HEK293T (cell line): ENCODE measurements at regions not wholly inside any gene's neighbourhood (a gene's known extent, or its start where the extent isn't known, plus 50 kb on each side); places are given as distances from the start of the nearest gene placed in this dataset.

Experiments
- CTCF ChIA-PET: fragments of 350-600 bp; formaldehyde crosslinking; extraction: SDS; loops from one replicate; lab custom pipeline; 2021; ENCODE audit warnings: antibody characterized with exemption, inconsistent platforms; lab: Yijun Ruan, JAX
- POLR2A ChIA-PET: fragments of 350-600 bp; formaldehyde crosslinking; extraction: SDS; loops from one replicate; lab custom pipeline; 2020; ENCODE audit warnings: antibody characterized with exemption, inconsistent platforms; lab: Yijun Ruan, JAX
- DNase-seq: peaks from one replicate; pipeline ENCODE4 v3.0.0; 2012; ENCODE audit warnings: mixed read lengths; ENCODE audit errors: extremely low spot score
- ARNT ChIP-seq: fragments of 450-650 bp; IDR thresholded peaks from 2 replicates; pipeline ENCODE4 v1.6.1; 2017; ENCODE audit warnings: mild to moderate bottlenecking
- BHLHE40 ChIP-seq: fragments of 450-650 bp; IDR thresholded peaks from 2 replicates; pipeline ENCODE4 v1.6.1; 2016; ENCODE audit warnings: mild to moderate bottlenecking, moderate library complexity, borderline replicate concordance
- CTBP1 ChIP-seq: fragments of 450-650 bp; IDR thresholded peaks from 2 replicates; pipeline ENCODE4 v1.6.1; 2016; ENCODE audit warnings: borderline replicate concordance
- ELF4 ChIP-seq: fragments of 450-650 bp; IDR thresholded peaks from 2 replicates; pipeline ENCODE4 v1.6.1; 2017; ENCODE audit warnings: antibody characterized with exemption
- FOXA1 ChIP-seq: fragments of 450-650 bp; IDR thresholded peaks from 2 replicates; pipeline ENCODE4 v1.6.1; 2016; ENCODE audit warnings: mild to moderate bottlenecking
- FOXK2 ChIP-seq: fragments of 450-650 bp; IDR thresholded peaks from 2 replicates; pipeline ENCODE4 v1.6.1; 2016; ENCODE audit warnings: mild to moderate bottlenecking
- FOXM1 ChIP-seq: fragments of 450-650 bp; IDR thresholded peaks from 2 replicates; pipeline ENCODE4 v1.6.1; 2017; ENCODE audit warnings: mild to moderate bottlenecking, borderline replicate concordance
- HDGF ChIP-seq: fragments of 450-650 bp; IDR thresholded peaks from 2 replicates; pipeline ENCODE4 v1.6.1; 2017; ENCODE audit warnings: antibody characterized with exemption, borderline replicate concordance
- L3MBTL2 ChIP-seq: fragments of 450-650 bp; conservative IDR thresholded peaks from 2 replicates; pipeline ENCODE4 v1.6.1; 2016; ENCODE audit warnings: mild to moderate bottlenecking
- LEF1 ChIP-seq: fragments of 450-650 bp; IDR thresholded peaks from 2 replicates; pipeline ENCODE4 v1.6.1; 2017; ENCODE audit warnings: mild to moderate bottlenecking, borderline replicate concordance
- NFRKB ChIP-seq: fragments of 450-650 bp; IDR thresholded peaks from 2 replicates; pipeline ENCODE4 v1.6.1; 2016; ENCODE audit warnings: mild to moderate bottlenecking, moderate library complexity
- SP1 ChIP-seq: fragments of 450-650 bp; IDR thresholded peaks from 2 replicates; pipeline ENCODE4 v1.6.1; 2017
- SUZ12 ChIP-seq: fragments of 450-650 bp; IDR thresholded peaks from 2 replicates; pipeline ENCODE4 v1.6.1; 2016; ENCODE audit warnings: mild to moderate bottlenecking
- TARDBP ChIP-seq: fragments of 450-650 bp; IDR thresholded peaks from 2 replicates; pipeline ENCODE4 v1.6.1; 2016
- ZNF384 ChIP-seq: fragments of 450-650 bp; IDR thresholded peaks from 2 replicates; pipeline ENCODE4 v1.6.1; 2016
- TF ChIP-seq, protein P1 (sequence below): fragments of 450-650 bp; IDR thresholded peaks from 2 replicates; pipeline ENCODE4 v1.6.1; 2016

DNA sequence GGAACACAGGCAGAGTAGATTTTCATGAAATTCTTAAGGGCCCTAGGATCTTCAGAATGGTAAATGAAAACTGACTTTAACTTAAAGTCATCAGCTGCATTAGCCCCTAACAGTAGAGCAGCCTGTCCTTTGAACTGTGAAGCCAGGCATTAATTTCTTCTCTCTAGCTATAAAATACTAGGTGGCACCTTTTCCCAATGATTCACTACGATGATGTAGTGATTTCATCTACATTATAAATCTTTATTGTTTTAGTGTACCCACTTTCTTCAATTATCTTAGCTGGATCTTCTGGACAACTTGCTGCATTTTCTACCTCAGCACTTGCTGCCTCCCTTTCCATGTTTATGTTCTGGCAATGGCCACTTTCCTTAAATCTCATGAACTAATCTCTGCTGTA lies 290.5 kb downstream of the NOL4 start:
- no peak for TF ChIP-seq FOXA1
- TF ChIP-seq BHLHE40, result no peak
- TF ChIP-seq LEF1, result no peak
- no peak for TF ChIP-seq ARNT
- TF ChIP-seq ELF4, result no peak
- no peak for TF ChIP-seq ZNF384
- no peak for TF ChIP-seq HDGF
- no peak for TF ChIP-seq CTBP1
- no peak for TF ChIP-seq FOXK2
- TF ChIP-seq, protein P1, sequence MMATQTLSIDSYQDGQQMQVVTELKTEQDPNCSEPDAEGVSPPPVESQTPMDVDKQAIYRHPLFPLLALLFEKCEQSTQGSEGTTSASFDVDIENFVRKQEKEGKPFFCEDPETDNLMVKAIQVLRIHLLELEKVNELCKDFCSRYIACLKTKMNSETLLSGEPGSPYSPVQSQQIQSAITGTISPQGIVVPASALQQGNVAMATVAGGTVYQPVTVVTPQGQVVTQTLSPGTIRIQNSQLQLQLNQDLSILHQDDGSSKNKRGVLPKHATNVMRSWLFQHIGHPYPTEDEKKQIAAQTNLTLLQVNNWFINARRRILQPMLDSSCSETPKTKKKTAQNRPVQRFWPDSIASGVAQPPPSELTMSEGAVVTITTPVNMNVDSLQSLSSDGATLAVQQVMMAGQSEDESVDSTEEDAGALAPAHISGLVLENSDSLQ, result no peak
- no peak for TF ChIP-seq SP1
- no peak for TF ChIP-seq TARDBP
- TF ChIP-seq SUZ12, result no peak
- TF ChIP-seq NFRKB, result no peak
- TF ChIP-seq L3MBTL2, result no peak
- TF ChIP-seq FOXM1, result no peak
- no peak for DNase-seq
- ChIA-PET POLR2A (no interaction called here), CTCF (no interaction called here)

DNA sequence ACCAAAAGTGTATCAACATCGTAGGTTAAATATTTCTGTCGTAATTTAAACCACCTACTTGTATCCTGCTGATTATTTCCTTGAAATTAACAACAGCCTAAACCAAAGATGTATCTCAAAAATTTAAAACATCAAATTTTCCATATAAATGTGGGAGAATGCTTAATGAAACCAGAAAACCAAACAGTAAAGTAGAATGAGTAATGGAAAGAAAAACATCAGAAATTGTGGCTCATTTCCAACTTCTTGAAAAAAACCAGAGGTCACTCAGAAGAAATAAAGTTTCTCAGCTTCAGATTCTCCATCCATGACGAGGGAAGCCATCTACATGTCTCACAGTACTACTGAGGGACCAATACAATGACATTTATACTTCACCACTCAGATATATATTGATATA lies 296.5 kb downstream of the NOL4 start:
- no peak for TF ChIP-seq ARNT
- no peak for TF ChIP-seq NFRKB
- TF ChIP-seq FOXM1, result no peak
- TF ChIP-seq ELF4, result no peak
- no peak for TF ChIP-seq ZNF384
- no peak for TF ChIP-seq FOXA1
- no peak for TF ChIP-seq CTBP1
- no peak for TF ChIP-seq L3MBTL2
- ChIA-PET POLR2A (no interaction called here), CTCF (no interaction called here)
- no peak for DNase-seq

DNA sequence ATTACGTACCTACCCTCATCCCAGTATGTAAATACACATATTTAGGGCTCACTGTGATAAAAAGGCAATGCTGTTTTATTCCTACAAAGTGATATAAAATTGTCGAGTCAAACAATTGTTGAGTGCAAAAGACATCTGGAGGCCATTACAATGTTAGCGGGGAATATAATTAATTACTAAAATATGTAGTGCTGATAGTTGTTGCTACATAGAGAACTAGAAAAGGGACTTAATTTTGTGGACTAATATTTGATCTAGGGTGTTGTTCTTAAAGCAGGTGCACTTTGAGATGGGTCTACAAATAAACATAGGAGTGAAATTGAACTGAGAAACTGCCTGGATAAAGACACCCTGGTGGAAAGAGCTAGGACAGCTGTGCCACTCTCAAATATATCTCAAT lies 300.1 kb downstream of the NOL4 start:
- ChIA-PET CTCF (no interaction called here), POLR2A (no interaction called here)
- TF ChIP-seq BHLHE40, result no peak
- no peak for TF ChIP-seq SUZ12
- no peak for TF ChIP-seq ARNT
- TF ChIP-seq FOXK2, result no peak
- TF ChIP-seq HDGF, result no peak
- no peak for TF ChIP-seq NFRKB
- no peak for TF ChIP-seq FOXA1
- TF ChIP-seq ELF4, result no peak
- no peak for TF ChIP-seq CTBP1
- no peak for TF ChIP-seq ZNF384
- no peak for TF ChIP-seq FOXM1
- TF ChIP-seq, protein P1, result no peak
- no peak for TF ChIP-seq LEF1
- no peak for DNase-seq

DNA sequence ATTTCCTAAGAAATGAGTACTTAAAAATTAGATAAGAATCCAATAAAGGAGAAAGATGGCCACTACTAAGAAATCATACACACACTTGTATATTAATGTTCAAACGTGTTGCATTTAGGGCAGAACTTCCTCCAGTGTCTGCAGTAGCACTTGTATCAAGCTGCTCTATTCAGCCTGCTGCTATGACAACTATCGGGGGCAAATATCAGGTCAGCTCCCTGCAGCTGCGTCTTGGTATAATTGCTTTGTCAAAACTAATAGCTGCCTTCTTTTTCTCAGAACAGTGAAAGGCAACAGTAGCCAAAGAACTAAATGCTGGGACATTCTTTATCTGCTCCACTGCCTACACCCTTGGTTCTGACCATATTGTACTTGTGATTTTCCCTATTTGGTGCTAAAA lies 300.7 kb downstream of the NOL4 start:
- POLR2A ChIA-PET, result no interaction called here
- no peak for DNase-seq
- CTCF ChIA-PET, result interaction anchor here (0.6 kb wide), 1 partner anchor 167 kb away, joined by 5 read pairs; no protein-coding TSS in a partner anchor
- TF ChIP-seq NFRKB, result no peak
- no peak for TF ChIP-seq L3MBTL2
- no peak for TF ChIP-seq CTBP1
- no peak for TF ChIP-seq FOXK2
- TF ChIP-seq HDGF, result no peak
- TF ChIP-seq, protein P1, result no peak
- no peak for TF ChIP-seq ZNF384
- TF ChIP-seq FOXM1, result no peak
- no peak for TF ChIP-seq ARNT
- TF ChIP-seq LEF1, result no peak
- TF ChIP-seq ELF4, result no peak

DNA sequence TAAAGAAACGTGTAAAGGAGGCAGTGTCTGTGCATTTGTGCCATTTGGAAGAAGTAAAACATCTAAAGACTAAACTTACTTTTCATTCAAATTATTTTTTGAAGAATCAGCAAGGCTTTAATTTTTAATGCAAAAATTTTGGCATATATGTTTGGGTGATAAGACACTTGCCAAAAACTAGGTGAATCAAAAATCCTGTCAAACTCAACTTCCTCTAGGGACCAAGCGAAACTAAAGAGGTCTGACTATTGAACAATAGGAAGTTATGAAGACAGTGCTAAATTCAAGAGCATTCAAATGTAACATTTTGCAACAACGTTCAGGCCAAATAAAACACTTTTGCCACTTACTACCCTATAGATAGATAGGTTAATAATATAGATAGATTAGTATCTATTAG lies 306.1 kb downstream of the NOL4 start:
- POLR2A ChIA-PET, result no interaction called here
- CTCF ChIA-PET, result no interaction called here
- DNase-seq, result no peak
- no peak for TF ChIP-seq LEF1
- TF ChIP-seq FOXM1, result no peak
- TF ChIP-seq TARDBP, result no peak
- TF ChIP-seq BHLHE40, result no peak
- TF ChIP-seq NFRKB, result no peak

DNA sequence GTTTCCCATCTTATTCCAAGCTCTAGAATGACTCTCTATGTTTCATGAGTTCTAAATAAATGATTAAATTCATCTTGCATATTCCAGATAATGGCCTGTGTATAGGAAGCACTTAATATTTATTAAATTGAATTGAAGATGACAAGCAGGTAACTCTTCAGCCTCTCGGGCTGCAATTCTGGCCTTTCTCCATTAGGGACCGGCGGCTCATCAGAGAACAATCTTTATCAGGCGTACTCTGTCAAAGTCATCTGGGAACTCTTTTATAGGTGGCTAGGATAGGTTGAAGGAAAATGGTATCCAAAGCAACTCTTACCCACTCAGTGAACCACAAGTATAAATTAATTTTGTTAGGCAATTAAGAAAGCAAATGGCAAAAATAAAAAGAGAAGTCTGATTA lies 308.5 kb downstream of the NOL4 start:
- CTCF ChIA-PET, result interaction anchor here (0.6 kb wide), 1 partner anchor 466 kb away, joined by 3 read pairs; no protein-coding TSS in a partner anchor
- TF ChIP-seq TARDBP (no peak), SUZ12 (no peak), FOXM1 (no peak), SP1 (no peak), ELF4 (no peak)
- TF ChIP-seq, protein P1, result peak; percentile 37; the same call in 1 of the 2 replicates
- POLR2A ChIA-PET, result no interaction called here
- DNase-seq, result peak; percentile 37
